GM23338 (cell line): ENCODE measurements at regions not wholly inside any gene's neighbourhood (a gene's known extent, or its start where the extent isn't known, plus 50 kb on each side); places are given as distances from the start of the nearest gene placed in this dataset.
A peak's percentile ranks its signal among the peaks of the same experiment; 100 is the strongest.

ENCODE experiments used
- ATAC-seq: fragments of 200-7000 bp; cut with Tn5 transposase; 3 replicates; pipeline ENCODE4 v1.9.1; 2020
- DNase-seq: peaks from one replicate; pipeline ENCODE4 v3.0.0-alpha.2; 2015; ENCODE audit warnings: low spot score
- H2AFZ ChIP-seq: fragments of 200-600 bp; sonication (generic); 2 replicates; pipeline ENCODE4 v1.8.0; 2016; ENCODE audit warnings: antibody characterized with exemption, mild to moderate bottlenecking, moderate library complexity
- H3F3A ChIP-seq: fragments of 200-600 bp; sonication (generic); replicated peaks from 2 replicates; pipeline ENCODE4 v1.8.0; 2017; ENCODE audit warnings: antibody characterized with exemption, mixed run types, low read depth
- H3K27ac ChIP-seq: fragments of 200-600 bp; sonication (generic); 2 replicates; pipeline ENCODE4 v1.6.1; 2016; ENCODE audit warnings: low read depth
- H3K27me3 ChIP-seq: fragments of 200-600 bp; sonication (generic); 2 replicates; pipeline ENCODE4 v1.8.0; 2016; ENCODE audit warnings: mild to moderate bottlenecking, mixed run types, moderate library complexity; ENCODE audit not compliant: insufficient read depth
- H3K36me3 ChIP-seq: fragments of 200-600 bp; sonication (generic); 2 replicates; pipeline ENCODE4 v1.8.0; 2016; ENCODE audit warnings: mild to moderate bottlenecking; ENCODE audit not compliant: insufficient read depth
- H3K4me1 ChIP-seq: fragments of 200-600 bp; sonication (generic); 2 replicates; pipeline ENCODE4 v1.8.0; 2016; ENCODE audit warnings: mild to moderate bottlenecking, moderate library complexity; ENCODE audit not compliant: insufficient read depth
- H3K4me2 ChIP-seq: fragments of 200-600 bp; sonication (generic); 2 replicates; pipeline ENCODE4 v1.7.1; 2017; ENCODE audit warnings: mixed run types
- H3K4me3 ChIP-seq: fragments of 200-600 bp; sonication (generic); 2 replicates; pipeline ENCODE4 v1.6.1; 2016; ENCODE audit warnings: mixed run types
- H3K79me2 ChIP-seq: fragments of 200-600 bp; sonication (generic); replicated peaks from 2 replicates; pipeline ENCODE4 v1.8.0; 2017; ENCODE audit warnings: mild to moderate bottlenecking; ENCODE audit not compliant: insufficient read depth
- H3K9me2 ChIP-seq: fragments of 200-600 bp; sonication (generic); 2 replicates; pipeline ENCODE4 v1.8.0; 2017; ENCODE audit not compliant: insufficient read depth
- H4K20me1 ChIP-seq: fragments of 200-600 bp; sonication (generic); replicated peaks from 2 replicates; pipeline ENCODE4 v1.8.0; 2017; ENCODE audit warnings: mild to moderate bottlenecking; ENCODE audit not compliant: insufficient read depth
- H3K27ac Mint-ChIP-seq: 2 replicates; pipeline ENCODE4 v1.8.0; 2020; ENCODE audit warnings: inconsistent platforms, mild to moderate bottlenecking, moderate library complexity, mixed read lengths
- H3K27me3 Mint-ChIP-seq: 3 replicates; pipeline ENCODE4 v1.8.0; 2022; ENCODE audit warnings: low read depth, mild to moderate bottlenecking, moderate library complexity, mixed read lengths, inconsistent platforms; ENCODE audit not compliant: insufficient read depth, poor library complexity
- H3K36me3 Mint-ChIP-seq: 3 replicates; pipeline ENCODE4 v1.8.0; 2021; ENCODE audit warnings: low read depth, mild to moderate bottlenecking, inconsistent platforms, moderate library complexity, mixed read lengths
- H3K4me1 Mint-ChIP-seq: 3 replicates; pipeline ENCODE4 v1.8.0; 2020; ENCODE audit warnings: mild to moderate bottlenecking, inconsistent platforms, mixed read lengths
- H3K4me3 Mint-ChIP-seq: 3 replicates; pipeline ENCODE4 v1.8.0; 2021; ENCODE audit warnings: moderate library complexity, mild to moderate bottlenecking, inconsistent platforms, mixed read lengths
- H3K9me3 Mint-ChIP-seq: 3 replicates; pipeline ENCODE4 v1.8.0; 2020; ENCODE audit warnings: moderate library complexity, mild to moderate bottlenecking, inconsistent platforms, mixed read lengths
- CREB1 ChIP-seq: fragments of 250-450 bp; sonication (Bioruptor Pico); IDR thresholded peaks from 2 replicates; pipeline ENCODE4 v1.5.0; 2020; ENCODE audit warnings: low read depth, mild to moderate bottlenecking, moderate library complexity
- EZH2 ChIP-seq: fragments of 200-600 bp; sonication (generic); IDR thresholded peaks from one replicate; pipeline ENCODE4 v1.8.0; 2017; ENCODE audit warnings: antibody characterized with exemption, mild to moderate bottlenecking, low read depth; ENCODE audit not compliant: unreplicated experiment
- EZH2phosphoT487 ChIP-seq: fragments of 200-600 bp; sonication (generic); IDR thresholded peaks from one replicate; pipeline ENCODE4 v1.8.1; 2018; ENCODE audit warnings: antibody characterized with exemption; ENCODE audit not compliant: unreplicated experiment
- JUNB ChIP-seq: IDR thresholded peaks from one replicate; pipeline ENCODE4 v1.6.1; 2016; ENCODE audit warnings: antibody characterized with exemption; ENCODE audit not compliant: unreplicated experiment
- NANOG ChIP-seq: IDR thresholded peaks from 2 replicates; pipeline ENCODE4 v1.6.1; 2016; ENCODE audit warnings: antibody characterized with exemption, borderline replicate concordance
- POLR2AphosphoS5 ChIP-seq: IDR thresholded peaks from 2 replicates; pipeline ENCODE4 v1.6.1; 2016; ENCODE audit warnings: antibody characterized with exemption, low read depth
- REST ChIP-seq: IDR thresholded peaks from one replicate; pipeline ENCODE4 v1.6.1; 2018; ENCODE audit warnings: antibody characterized with exemption; ENCODE audit not compliant: unreplicated experiment
- STAT1 ChIP-seq: IDR thresholded peaks from one replicate; pipeline ENCODE4 v1.6.1; 2016; ENCODE audit warnings: antibody characterized with exemption; ENCODE audit not compliant: unreplicated experiment
- ZNF114 ChIP-seq: fragments of 250-450 bp; sonication (Bioruptor Pico); IDR thresholded peaks from 2 replicates; pipeline ENCODE4 v1.5.0; 2020; ENCODE audit warnings: mild to moderate bottlenecking, moderate library complexity
- ZNF331 ChIP-seq: fragments of 250-450 bp; sonication (Bioruptor Pico); IDR thresholded peaks from 2 replicates; pipeline ENCODE4 v1.5.0; 2020; ENCODE audit warnings: low read depth, mild to moderate bottlenecking, moderate library complexity
- ZNF462 ChIP-seq: fragments of 250-450 bp; sonication (Bioruptor Pico); IDR thresholded peaks from 2 replicates; pipeline ENCODE4 v1.5.0; 2020; ENCODE audit warnings: mild to moderate bottlenecking, moderate library complexity
- TF ChIP-seq, protein P1 (sequence below): IDR thresholded peaks from 2 replicates; pipeline ENCODE4 v1.6.1; 2016; ENCODE audit warnings: antibody characterized with exemption
- TF ChIP-seq, protein P2 (sequence below), 2 experiments: fragments of 200-600 bp in 1 of 2; sonication (generic) in 1 of 2; conservative IDR thresholded peaks; 2 replicates each; pipeline versions ENCODE4 v1.5.1 to v1.6.1; 2016 to 2017; ENCODE audit warnings: antibody characterized with exemption in 2 of 2, low read depth in 2 of 2, mild to moderate bottlenecking in 2 of 2, moderate library complexity in 1 of 2

- Mint-ChIP-seq H3K4me3 (no peak overlapping the region), H3K27ac (no peak overlapping the region), H3K4me1 (no peaks in the 10 kb centered on the region; the same call in 2 of the 3 replicates), H3K36me3 (no peaks in the 10 kb centered on the region), H3K27me3 (no peaks in the 10 kb centered on the region), H3K9me3 (no peaks in the 10 kb centered on the region)
- no peaks in the 10 kb centered on the region for H4K20me1 ChIP-seq
- no peak overlapping the region for H3K4me2 ChIP-seq
- no peaks in the 10 kb centered on the region for H3F3A ChIP-seq
- H3K79me2 ChIP-seq: no peaks in the 10 kb centered on the region
- no peak for TF ChIP-seq ZNF462 (CRISPR knock-in tag)
- TF ChIP-seq, protein P1, sequence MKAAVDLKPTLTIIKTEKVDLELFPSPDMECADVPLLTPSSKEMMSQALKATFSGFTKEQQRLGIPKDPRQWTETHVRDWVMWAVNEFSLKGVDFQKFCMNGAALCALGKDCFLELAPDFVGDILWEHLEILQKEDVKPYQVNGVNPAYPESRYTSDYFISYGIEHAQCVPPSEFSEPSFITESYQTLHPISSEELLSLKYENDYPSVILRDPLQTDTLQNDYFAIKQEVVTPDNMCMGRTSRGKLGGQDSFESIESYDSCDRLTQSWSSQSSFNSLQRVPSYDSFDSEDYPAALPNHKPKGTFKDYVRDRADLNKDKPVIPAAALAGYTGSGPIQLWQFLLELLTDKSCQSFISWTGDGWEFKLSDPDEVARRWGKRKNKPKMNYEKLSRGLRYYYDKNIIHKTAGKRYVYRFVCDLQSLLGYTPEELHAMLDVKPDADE: no peak
- no peak for TF ChIP-seq EZH2
- TF ChIP-seq STAT1: no peak
- no peak for TF ChIP-seq CREB1
- TF ChIP-seq EZH2phosphoT487: no peak
- TF ChIP-seq JUNB: no peak
- TF ChIP-seq, protein P2, sequence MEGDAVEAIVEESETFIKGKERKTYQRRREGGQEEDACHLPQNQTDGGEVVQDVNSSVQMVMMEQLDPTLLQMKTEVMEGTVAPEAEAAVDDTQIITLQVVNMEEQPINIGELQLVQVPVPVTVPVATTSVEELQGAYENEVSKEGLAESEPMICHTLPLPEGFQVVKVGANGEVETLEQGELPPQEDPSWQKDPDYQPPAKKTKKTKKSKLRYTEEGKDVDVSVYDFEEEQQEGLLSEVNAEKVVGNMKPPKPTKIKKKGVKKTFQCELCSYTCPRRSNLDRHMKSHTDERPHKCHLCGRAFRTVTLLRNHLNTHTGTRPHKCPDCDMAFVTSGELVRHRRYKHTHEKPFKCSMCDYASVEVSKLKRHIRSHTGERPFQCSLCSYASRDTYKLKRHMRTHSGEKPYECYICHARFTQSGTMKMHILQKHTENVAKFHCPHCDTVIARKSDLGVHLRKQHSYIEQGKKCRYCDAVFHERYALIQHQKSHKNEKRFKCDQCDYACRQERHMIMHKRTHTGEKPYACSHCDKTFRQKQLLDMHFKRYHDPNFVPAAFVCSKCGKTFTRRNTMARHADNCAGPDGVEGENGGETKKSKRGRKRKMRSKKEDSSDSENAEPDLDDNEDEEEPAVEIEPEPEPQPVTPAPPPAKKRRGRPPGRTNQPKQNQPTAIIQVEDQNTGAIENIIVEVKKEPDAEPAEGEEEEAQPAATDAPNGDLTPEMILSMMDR (conservative IDR thresholded peaks at IDR 0.05; ENCODE audit: low read depth in 2 of 2): no peak
- TF ChIP-seq ZNF114 (CRISPR knock-in tag): no peak
- no peak for TF ChIP-seq ZNF331 (CRISPR knock-in tag)
- no peak for TF ChIP-seq NANOG
- TF ChIP-seq REST: no peak
- no peak for TF ChIP-seq POLR2AphosphoS5
- H3K36me3 ChIP-seq: no peaks in the 10 kb centered on the region
- 0 out of 2 replicates have a peak overlapping the region, but pooled peaks have one; percentile 10 for H2AFZ ChIP-seq
- DNase-seq (no peak), ATAC-seq (no peak)
- H3K27ac ChIP-seq: no peak overlapping the region
- no peaks in the 10 kb centered on the region for H3K9me2 ChIP-seq
- no peak overlapping the region for H3K4me3 ChIP-seq
- H3K4me1 ChIP-seq: no peaks in the 10 kb centered on the region
- H3K27me3 ChIP-seq: no peaks in the 10 kb centered on the region
Measured at GRCh38 chr11:11215058-11215815, 137.8 kb downstream of the CSNK2A3 start.
